ENCODE measurements at regions not wholly inside any gene's neighbourhood (a gene's known extent, or its start where the extent isn't known, plus 50 kb on each side); places are given as distances from the start of the nearest gene placed in this dataset.

DNA sequence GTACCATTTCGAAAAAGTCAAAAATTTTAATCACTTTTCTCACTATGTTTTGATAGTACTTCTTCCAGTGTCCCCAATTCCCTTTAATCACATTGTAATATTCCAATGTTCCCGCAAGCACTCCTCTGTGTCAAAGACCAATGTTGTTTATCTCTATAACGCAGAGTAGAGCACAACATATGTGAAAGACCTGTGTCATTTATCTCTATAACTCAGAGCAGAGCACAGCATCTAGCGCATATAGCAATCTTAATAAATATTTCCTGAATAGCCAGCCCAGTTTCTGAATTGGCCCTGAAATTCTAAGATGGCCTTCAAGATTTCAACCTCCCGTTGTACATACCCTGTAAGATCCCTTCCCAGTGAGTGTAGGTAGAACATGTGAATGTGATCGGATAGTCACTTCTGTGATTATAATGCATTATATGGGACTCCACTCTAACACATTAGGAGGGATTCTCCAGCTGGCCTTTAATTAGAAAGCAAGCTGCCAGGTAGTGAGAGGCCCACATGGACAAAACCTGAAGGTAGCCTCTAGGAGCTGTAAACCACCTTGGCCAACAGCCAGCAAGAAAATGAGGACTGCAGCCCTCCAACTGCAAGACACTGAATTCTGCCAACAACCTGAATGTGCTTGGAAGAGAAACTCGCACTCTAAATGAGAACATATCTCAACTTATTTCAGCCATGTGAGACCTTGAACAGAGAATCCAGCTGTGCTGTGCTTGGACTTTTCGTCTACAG, 238.8 kb upstream of the SYT10 start:
- Histone ChIP-seq H3K4me1 (ENCODE audit: insufficient read depth) (no peaks in the 10 kb centered on the region), H3K79me2 (no peaks in the 10 kb centered on the region)
- TF ChIP-seq EZH2 (IDR thresholded peaks at IDR 0.05; ENCODE audit: borderline replicate concordance), result no peak
- TF ChIP-seq, protein P1, sequence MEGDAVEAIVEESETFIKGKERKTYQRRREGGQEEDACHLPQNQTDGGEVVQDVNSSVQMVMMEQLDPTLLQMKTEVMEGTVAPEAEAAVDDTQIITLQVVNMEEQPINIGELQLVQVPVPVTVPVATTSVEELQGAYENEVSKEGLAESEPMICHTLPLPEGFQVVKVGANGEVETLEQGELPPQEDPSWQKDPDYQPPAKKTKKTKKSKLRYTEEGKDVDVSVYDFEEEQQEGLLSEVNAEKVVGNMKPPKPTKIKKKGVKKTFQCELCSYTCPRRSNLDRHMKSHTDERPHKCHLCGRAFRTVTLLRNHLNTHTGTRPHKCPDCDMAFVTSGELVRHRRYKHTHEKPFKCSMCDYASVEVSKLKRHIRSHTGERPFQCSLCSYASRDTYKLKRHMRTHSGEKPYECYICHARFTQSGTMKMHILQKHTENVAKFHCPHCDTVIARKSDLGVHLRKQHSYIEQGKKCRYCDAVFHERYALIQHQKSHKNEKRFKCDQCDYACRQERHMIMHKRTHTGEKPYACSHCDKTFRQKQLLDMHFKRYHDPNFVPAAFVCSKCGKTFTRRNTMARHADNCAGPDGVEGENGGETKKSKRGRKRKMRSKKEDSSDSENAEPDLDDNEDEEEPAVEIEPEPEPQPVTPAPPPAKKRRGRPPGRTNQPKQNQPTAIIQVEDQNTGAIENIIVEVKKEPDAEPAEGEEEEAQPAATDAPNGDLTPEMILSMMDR (IDR thresholded peaks at IDR 0.05; ENCODE audit: poor library complexity), result no peak
- TF ChIP-seq EZH2phosphoT487 (IDR thresholded peaks at IDR 0.05; ENCODE audit: low read depth, severe bottlenecking, unreplicated experiment), result no peak

DNA sequence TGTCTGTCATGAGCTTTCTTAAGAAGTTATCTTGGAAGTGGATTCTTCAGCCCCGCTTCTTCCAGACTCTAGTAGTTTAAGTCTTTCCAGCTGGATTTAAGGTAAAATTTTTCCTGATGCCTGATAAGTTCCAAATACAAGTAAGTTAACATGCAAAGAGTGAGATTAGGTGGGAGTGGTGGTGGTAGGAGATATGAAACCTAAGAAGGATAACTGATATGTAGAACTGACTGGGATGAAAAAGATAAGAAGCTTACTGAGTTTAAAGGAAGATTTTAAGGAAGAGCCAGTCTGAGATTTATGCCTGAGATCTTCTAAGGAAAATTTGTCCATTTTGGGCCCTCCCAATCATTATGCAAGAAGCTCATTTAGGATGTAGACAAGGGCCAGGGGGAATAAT, 250.9 kb upstream of the SYT10 start:
- no peaks in the 10 kb centered on the region for H3K27me3 ChIP-seq
- H3K79me2 ChIP-seq, result no peaks in the 10 kb centered on the region
- H3K9me2 ChIP-seq (replicated peaks; ENCODE audit: insufficient read depth), result no peaks in the 10 kb centered on the region
- no peak for TF ChIP-seq EZH2 (IDR thresholded peaks at IDR 0.05; ENCODE audit: borderline replicate concordance)
- TF ChIP-seq EZH2phosphoT487 (IDR thresholded peaks at IDR 0.05; ENCODE audit: low read depth, severe bottlenecking, unreplicated experiment), result no peak
- TF ChIP-seq, protein P1 (IDR thresholded peaks at IDR 0.05; ENCODE audit: poor library complexity), result no peak
- DNase-seq (ENCODE audit: low spot score), result no peak
- no peaks in the 10 kb centered on the region for H3K4me1 ChIP-seq (ENCODE audit: insufficient read depth)
- no peaks in the 10 kb centered on the region for H3K36me3 ChIP-seq (replicated peaks; ENCODE audit: insufficient read depth, low read depth)
- H3K9me3 ChIP-seq (ENCODE audit: low read depth), result no peaks in the 10 kb centered on the region
- H3K4me3 ChIP-seq, result no peak overlapping the region
- H2AFZ ChIP-seq, result no peak overlapping the region
- H3K4me2 ChIP-seq, result no peak overlapping the region
- no peak overlapping the region for H3K27ac ChIP-seq
- H4K20me1 ChIP-seq (ENCODE audit: insufficient read depth, poor library complexity, severe bottlenecking), result no peaks in the 10 kb centered on the region
- 85% methylated on average over 1 of the region's 1 CpG for WGBS (ENCODE audit: low lambda C conversion rate, missing lambda C conversion rate)

More for the DNA sequence above, 238.8 kb upstream of the SYT10 start:
- Histone ChIP-seq H3K4me2 (no peak overlapping the region), H3K36me3 (replicated peaks; ENCODE audit: insufficient read depth, low read depth) (no peaks in the 10 kb centered on the region), H3K9me2 (replicated peaks; ENCODE audit: insufficient read depth) (no peaks in the 10 kb centered on the region), H3K27ac (no peak overlapping the region), H2AFZ (no peak overlapping the region), H4K20me1 (ENCODE audit: insufficient read depth, poor library complexity, severe bottlenecking) (no peaks in the 10 kb centered on the region), H3K4me3 (no peak overlapping the region), H3K9me3 (ENCODE audit: low read depth) (no peaks in the 10 kb centered on the region), H3K27me3 (no peaks in the 10 kb centered on the region)
- WGBS (ENCODE audit: low lambda C conversion rate, missing lambda C conversion rate), result 89% methylated on average over 8 of the region's 8 CpGs
- no peak for DNase-seq (ENCODE audit: low spot score)

DNA sequence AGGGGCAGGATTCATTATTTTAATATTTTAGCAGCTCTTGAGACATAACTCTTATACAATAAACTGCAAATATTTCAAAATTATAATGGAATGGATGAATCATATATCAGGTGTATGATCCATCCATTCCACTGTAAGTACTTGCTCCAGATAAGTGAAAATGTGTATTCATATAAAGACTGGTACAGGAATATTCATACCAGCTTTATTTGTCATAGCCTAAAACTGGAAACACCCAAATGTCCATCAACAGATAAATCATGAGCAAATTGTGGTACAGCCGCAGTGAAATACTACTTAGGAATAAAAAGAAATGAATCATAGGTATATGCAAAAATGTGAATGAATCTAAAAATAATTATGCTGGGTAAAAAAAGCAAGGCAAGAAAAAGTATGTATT, 263.6 kb upstream of the SYT10 start:
- H3K4me1 ChIP-seq (ENCODE audit: insufficient read depth), result no peaks in the 10 kb centered on the region
- TF ChIP-seq EZH2 (IDR thresholded peaks at IDR 0.05; ENCODE audit: borderline replicate concordance) (no peak), EZH2phosphoT487 (IDR thresholded peaks at IDR 0.05; ENCODE audit: low read depth, severe bottlenecking, unreplicated experiment) (no peak)
- TF ChIP-seq, protein P1 (IDR thresholded peaks at IDR 0.05; ENCODE audit: poor library complexity), result no peak
- no peak overlapping the region for H3K4me2 ChIP-seq
- 87% methylated on average over 1 of the region's 1 CpG for WGBS (ENCODE audit: low lambda C conversion rate, missing lambda C conversion rate)
- H2AFZ ChIP-seq, result no peak overlapping the region
- no peak overlapping the region for H3K4me3 ChIP-seq
- H3K27me3 ChIP-seq, result no peaks in the 10 kb centered on the region
- H4K20me1 ChIP-seq (ENCODE audit: insufficient read depth, poor library complexity, severe bottlenecking), result no peaks in the 10 kb centered on the region
- DNase-seq (ENCODE audit: low spot score), result no peak
- H3K79me2 ChIP-seq, result no peaks in the 10 kb centered on the region
- no peak overlapping the region for H3K27ac ChIP-seq
- no peaks in the 10 kb centered on the region for H3K9me2 ChIP-seq (replicated peaks; ENCODE audit: insufficient read depth)
- H3K9me3 ChIP-seq (ENCODE audit: low read depth), result no peaks in the 10 kb centered on the region
- no peaks in the 10 kb centered on the region for H3K36me3 ChIP-seq (replicated peaks; ENCODE audit: insufficient read depth, low read depth)
